ENCODE measurements at regions not wholly inside any gene's neighbourhood (a gene's known extent, or its start where the extent isn't known, plus 50 kb on each side); places are given as distances from the start of the nearest gene placed in this dataset.
A peak's percentile ranks its signal among the peaks of the same experiment; 100 is the strongest.
"Not testable (repeated sequence)": the region's sequence is repeated elsewhere in the genome, so short reads cannot be mapped to it uniquely, and the experiment has no call there.

DNA sequence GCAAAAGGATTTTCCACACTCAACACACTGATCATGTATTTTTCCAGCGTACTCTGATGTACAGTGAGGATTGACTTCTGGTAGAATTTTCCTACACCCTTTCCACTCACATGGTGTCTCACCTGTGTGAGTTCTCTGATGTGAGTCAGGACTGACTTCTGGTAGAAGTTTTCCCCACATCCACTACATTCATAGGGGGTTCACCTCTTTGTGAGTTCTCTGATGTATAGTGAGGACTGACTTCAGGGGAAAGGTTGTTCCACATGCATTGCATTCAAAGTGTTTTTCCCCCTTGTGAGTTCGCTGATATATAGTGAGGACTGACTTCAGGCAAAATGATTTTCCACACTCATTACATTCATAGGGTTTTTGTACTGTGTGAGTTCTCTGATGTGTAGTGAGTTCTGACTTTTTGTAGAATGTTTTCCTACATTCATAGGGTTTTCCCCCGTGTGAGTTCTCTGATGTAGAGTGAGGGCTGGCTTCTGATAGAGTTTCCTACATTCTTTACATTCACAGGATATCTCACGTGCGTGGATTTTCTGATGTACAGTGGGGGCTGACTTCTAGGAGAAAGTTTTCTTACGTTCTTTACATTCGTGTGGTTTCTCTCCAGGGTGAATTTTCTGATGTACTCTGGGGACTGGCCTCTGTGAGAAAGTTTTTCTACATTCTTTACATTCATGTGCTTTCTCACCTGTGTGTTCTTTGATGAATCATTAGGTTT, 146.5 kb downstream of the GLRX3 start:
- Histone ChIP-seq H3K27ac (no peak overlapping the region), H3K9me3 (peaks cover 32 to 100% (median 100%) of the 10 kb centered on the region in 8 donors), H3K36me3 (no peaks in the 10 kb centered on the region), H3K4me1 (no peaks in the 10 kb centered on the region), H3K4me3 (no peak overlapping the region), H3K27me3 (replicated peaks in 1 of 7) (no peaks in the 10 kb centered on the region)
- intact Hi-C loops (cut with DNase I; ENCODE audit: low total_unique reads) = no loop called here
- WGBS, 5 donors = 79 to 89% (median 81%) methylated on average over 7 of the region's 7 CpGs
- no peak for DNase-seq
- no peak for TF ChIP-seq POLR2AphosphoS5 (IDR thresholded peaks at IDR 0.05)
- TF ChIP-seq POLR2A (IDR thresholded peaks at IDR 0.05) = no peak
- TF ChIP-seq, protein P1, sequence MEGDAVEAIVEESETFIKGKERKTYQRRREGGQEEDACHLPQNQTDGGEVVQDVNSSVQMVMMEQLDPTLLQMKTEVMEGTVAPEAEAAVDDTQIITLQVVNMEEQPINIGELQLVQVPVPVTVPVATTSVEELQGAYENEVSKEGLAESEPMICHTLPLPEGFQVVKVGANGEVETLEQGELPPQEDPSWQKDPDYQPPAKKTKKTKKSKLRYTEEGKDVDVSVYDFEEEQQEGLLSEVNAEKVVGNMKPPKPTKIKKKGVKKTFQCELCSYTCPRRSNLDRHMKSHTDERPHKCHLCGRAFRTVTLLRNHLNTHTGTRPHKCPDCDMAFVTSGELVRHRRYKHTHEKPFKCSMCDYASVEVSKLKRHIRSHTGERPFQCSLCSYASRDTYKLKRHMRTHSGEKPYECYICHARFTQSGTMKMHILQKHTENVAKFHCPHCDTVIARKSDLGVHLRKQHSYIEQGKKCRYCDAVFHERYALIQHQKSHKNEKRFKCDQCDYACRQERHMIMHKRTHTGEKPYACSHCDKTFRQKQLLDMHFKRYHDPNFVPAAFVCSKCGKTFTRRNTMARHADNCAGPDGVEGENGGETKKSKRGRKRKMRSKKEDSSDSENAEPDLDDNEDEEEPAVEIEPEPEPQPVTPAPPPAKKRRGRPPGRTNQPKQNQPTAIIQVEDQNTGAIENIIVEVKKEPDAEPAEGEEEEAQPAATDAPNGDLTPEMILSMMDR (IDR thresholded peaks at IDR 0.05 in 8 of 11, conservative IDR thresholded peaks at IDR 0.05 in 3 of 11) = no peak

DNA sequence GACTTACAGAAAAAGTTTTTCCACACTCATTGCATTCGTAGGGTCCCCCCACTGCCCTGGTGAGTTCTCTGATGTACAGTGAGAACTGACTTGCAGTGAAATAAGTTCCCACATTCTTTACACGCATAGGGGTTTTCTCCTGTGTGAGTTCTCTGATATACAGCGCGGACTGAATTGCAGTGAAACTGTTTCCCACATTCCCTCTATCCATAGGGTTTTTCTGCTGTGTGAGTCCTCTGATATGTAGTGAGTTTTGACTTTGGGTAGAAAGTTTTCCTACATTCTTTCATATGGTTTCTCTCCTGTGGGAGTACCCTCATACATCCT, 147.0 kb downstream of the GLRX3 start:
- H3K4me1 ChIP-seq = no peaks in the 10 kb centered on the region
- H3K27me3 ChIP-seq (replicated peaks in 1 of 7) = no peaks in the 10 kb centered on the region
- 85 to 92% (median 85%) methylated on average over 4 of the region's 4 CpGs for WGBS, 5 donors
- TF ChIP-seq POLR2AphosphoS5 (IDR thresholded peaks at IDR 0.05) (no peak), POLR2A (IDR thresholded peaks at IDR 0.05) (no peak)
- TF ChIP-seq, protein P1 (IDR thresholded peaks at IDR 0.05 in 8 of 11, conservative IDR thresholded peaks at IDR 0.05 in 3 of 11) = no peak
- no peak for DNase-seq
- H3K9me3 ChIP-seq = peaks cover 32 to 100% (median 100%) of the 10 kb centered on the region in 8 donors
- no peaks in the 10 kb centered on the region for H3K36me3 ChIP-seq
- H3K27ac ChIP-seq = no peak overlapping the region
- no peak overlapping the region for H3K4me3 ChIP-seq
- intact Hi-C loops (cut with DNase I; ENCODE audit: low total_unique reads) = no loop called here

DNA sequence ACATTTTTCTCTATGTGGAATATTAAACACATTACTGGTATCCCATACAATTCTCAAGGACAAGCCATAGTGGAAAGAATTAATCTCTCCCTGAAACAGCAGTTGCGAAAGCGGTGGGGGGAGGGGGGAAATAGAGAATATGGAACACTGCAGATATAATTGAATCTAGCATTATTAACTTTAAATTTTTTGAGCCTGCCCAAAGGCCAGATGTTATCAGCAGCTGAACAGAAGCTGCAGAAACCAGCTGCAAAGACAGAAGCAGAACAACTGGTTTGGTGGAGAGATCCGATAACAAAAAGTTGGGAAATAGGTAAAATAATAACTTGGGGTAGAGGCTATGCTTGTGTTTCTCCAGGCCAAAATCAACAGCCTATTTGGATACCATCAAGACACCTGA, 159.6 kb downstream of the GLRX3 start:
- H3K27me3 ChIP-seq (replicated peaks in 1 of 7); H3K27ac ChIP-seq; intact Hi-C loops (cut with DNase I; ENCODE audit: low total_unique reads); H3K4me3 ChIP-seq; H3K36me3 ChIP-seq; DNase-seq; H3K4me1 ChIP-seq: not testable (repeated sequence)
- peaks cover 3 to 100% (median 94%) of the 10 kb centered on the region in 8 donors for H3K9me3 ChIP-seq
- WGBS, 5 donors = 90 to 98% (median 96%) methylated on average over 3 of the region's 3 CpGs

DNA sequence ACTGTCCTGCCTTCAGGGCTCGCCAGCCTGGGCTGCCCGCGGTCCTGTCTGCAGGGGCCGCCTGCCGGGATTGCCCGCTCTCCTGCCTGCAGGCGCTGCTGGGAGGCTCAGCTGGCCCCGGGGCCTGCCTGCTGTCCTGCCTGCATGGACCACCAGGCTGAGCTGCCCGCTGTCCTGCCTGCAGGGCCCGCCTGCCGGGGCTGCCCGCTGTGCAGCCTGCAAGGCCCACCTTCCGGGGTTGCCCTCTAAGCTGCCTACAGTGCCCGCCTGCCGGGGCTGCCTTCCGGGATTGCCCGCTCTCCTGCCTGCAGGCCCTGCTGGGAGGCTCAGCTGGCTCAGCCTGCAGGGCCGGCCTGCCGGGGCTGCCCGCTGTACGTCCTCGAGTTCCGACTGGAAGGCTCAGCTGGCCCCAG, 164.4 kb downstream of the GLRX3 start:
- 35 to 67% (median 56%) methylated on average over 10 to 23 of the region's 23 CpGs; no CpG with 5 or more reads in 1 of the 5 donors for WGBS, 5 donors
- peak overlapping the region in 5 of 8 donors; percentile 8 to 90 (median 79) for H3K27ac ChIP-seq
- DNase-seq = peak; percentile 91
- no peaks in the 10 kb centered on the region for H3K36me3 ChIP-seq
- intact Hi-C loops (cut with DNase I; ENCODE audit: low total_unique reads) = no loop called here
- peaks cover 3 to 100% (median 77%) of the 10 kb centered on the region in 8 donors for H3K9me3 ChIP-seq
- no peaks in the 10 kb centered on the region for H3K27me3 ChIP-seq (replicated peaks in 1 of 7)
- H3K4me1 ChIP-seq = peaks cover 0 to 7% (median 0%) of the 10 kb centered on the region in 6 donors
- H3K4me3 ChIP-seq = peak overlapping the region in 6 of 8 donors; percentile 31 to 71 (median 49)
- TF ChIP-seq, protein P1 (IDR thresholded peaks at IDR 0.05 in 8 of 11, conservative IDR thresholded peaks at IDR 0.05 in 3 of 11) = no peak
- TF ChIP-seq POLR2AphosphoS5 (IDR thresholded peaks at IDR 0.05) = no peak
- TF ChIP-seq POLR2A (IDR thresholded peaks at IDR 0.05) = no peak
